GM21723 (cell line): ENCODE measurements at regions not wholly inside any gene's neighbourhood (a gene's known extent, or its start where the extent isn't known, plus 50 kb on each side); places are given as distances from the start of the nearest gene placed in this dataset.

Source experiments
- ATAC-seq: cut with Tn5 transposase; IDR thresholded peaks from one replicate; pipeline ENCODE4 v1.9.1; 2021; ENCODE audit warnings: mild to moderate bottlenecking, moderate library complexity; ENCODE audit not compliant: unreplicated experiment

- ATAC-seq, result no peak
Observed at GRCh38 chr7:156234666-156235494, 405.7 kb upstream of the RNF32 start.

- no peak for ATAC-seq
Observed at GRCh38 chr7:156234192-156234591, 406.4 kb upstream of the RNF32 start.

GRCh38 chr7:156232931-156233705 is 407.5 kb upstream of the RNF32 start:
- ATAC-seq, result no peak

- ATAC-seq, result no peak
Observed at GRCh38 chr7:156230576-156230975, 410.0 kb upstream of the RNF32 start.

GRCh38 chr7:156224833-156225225 is 412.6 kb upstream of the SHH start:
- no peak for ATAC-seq

GRCh38 chr7:156223935-156224832 is 411.9 kb upstream of the SHH start:
- no peak for ATAC-seq

- ATAC-seq, result no peak
Observed at GRCh38 chr7:156222611-156223010, 410.3 kb upstream of the SHH start.

- ATAC-seq, result no peak
Observed at GRCh38 chr7:156222151-156222550, 409.9 kb upstream of the SHH start.

GRCh38 chr7:156220701-156221100 is 408.4 kb upstream of the SHH start:
- no peak for ATAC-seq

GRCh38 chr7:156220078-156220605 is 407.9 kb upstream of the SHH start:
- no peak for ATAC-seq

- no peak for ATAC-seq
Observed at GRCh38 chr7:156219307-156220077, 407.2 kb upstream of the SHH start.

GRCh38 chr7:156218544-156219306 is 406.5 kb upstream of the SHH start:
- ATAC-seq, result no peak

GRCh38 chr7:156217803-156218202 is 405.5 kb upstream of the SHH start:
- no peak for ATAC-seq

GRCh38 chr7:156209087-156209486 is 396.8 kb upstream of the SHH start:
- no peak for ATAC-seq

GRCh38 chr7:156207306-156207705 is 395.0 kb upstream of the SHH start:
- no peak for ATAC-seq

- ATAC-seq, result no peak
Observed at GRCh38 chr7:156206174-156206573, 393.9 kb upstream of the SHH start.

- no peak for ATAC-seq
Observed at GRCh38 chr7:156204820-156205219, 392.6 kb upstream of the SHH start.

- no peak for ATAC-seq
Observed at GRCh38 chr7:156203923-156204322, 391.7 kb upstream of the SHH start.

- no peak for ATAC-seq
Observed at GRCh38 chr7:156198277-156198676, 386.0 kb upstream of the SHH start.
